Testis (tissue), 2 donors: ENCODE measurements at regions not wholly inside any gene's neighbourhood (a gene's known extent, or its start where the extent isn't known, plus 50 kb on each side); places are given as distances from the start of the nearest gene placed in this dataset.

ENCODE experiments used
- DNase-seq: peaks from one replicate; pipeline ENCODE4 v3.0.0-alpha.2; 2019
- H3K27ac ChIP-seq, 2 donors: fragments of 200-600 bp; sonication (generic); one replicate each; pipeline ENCODE4 v1.5.1; 2019
- H3K27me3 ChIP-seq: fragments of 200-600 bp; sonication (generic); one replicate; pipeline ENCODE4 v1.5.1; 2019
- H3K36me3 ChIP-seq: fragments of 200-600 bp; sonication (generic); one replicate; pipeline ENCODE4 v1.5.1; 2017; ENCODE audit warnings: low read depth; ENCODE audit errors: missing control alignments
- H3K4me1 ChIP-seq: fragments of 200-600 bp; sonication (generic); one replicate; pipeline ENCODE4 v1.5.1; 2019
- H3K4me3 ChIP-seq, 2 donors: fragments of 200-600 bp; sonication (generic); one replicate each; pipeline ENCODE4 v1.5.1; 2017 to 2019
- H3K9me3 ChIP-seq: fragments of 200-600 bp; sonication (generic); one replicate; pipeline ENCODE4 v1.5.1; 2017
- POLR2A ChIP-seq: fragments of 450-650 bp; IDR thresholded peaks from one replicate; pipeline ENCODE4 v1.6.1; 2017; ENCODE audit warnings: antibody characterized with exemption, mild to moderate bottlenecking, moderate library complexity
- WGBS, 2 donors: methylation state at CpG; one replicate each; pipeline ENCODE4 v1.1.5; 2018; 5-methylcytosine and 5-hydroxymethylcytosine counted together
- intact Hi-C: fragments of 100-400 bp; cut with DNase I; formaldehyde crosslinking; loops from one replicate; pipeline ENCODE4 v1.15.1; 2023; ENCODE audit warnings: low total_unique reads
- TF ChIP-seq, protein P1 (sequence below), 3 experiments: fragments of 450-650 bp in 2 of 3; fragments of 200-600 bp in 1 of 3; sonication (generic) in 1 of 3; IDR thresholded peaks; one replicate each; pipeline ENCODE4 v1.5.1; 2016 to 2019; ENCODE audit warnings: antibody characterized with exemption in 3 of 3, mild to moderate bottlenecking in 2 of 3, moderate library complexity in 1 of 3

DNA sequence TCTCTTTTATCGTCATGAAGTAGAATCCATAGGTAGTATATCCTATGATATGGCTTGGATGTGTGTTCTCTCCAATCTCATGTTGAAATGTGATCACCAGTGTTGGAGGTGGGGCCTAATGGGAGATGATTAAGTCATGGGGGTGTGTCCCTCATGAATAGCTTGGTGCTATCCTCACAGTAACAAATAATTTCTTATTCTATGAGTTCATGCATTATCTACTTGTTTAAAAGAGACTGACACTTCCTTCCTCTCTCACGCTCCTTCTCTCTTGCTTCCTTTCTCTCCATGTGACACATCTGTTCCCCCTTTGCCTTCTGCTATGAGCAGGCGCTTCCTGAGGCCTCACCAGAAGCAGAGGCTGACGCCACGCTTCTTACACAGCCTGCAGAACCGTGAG, 165.6 kb downstream of the MREG start:
- H3K4me3 ChIP-seq, result no peak overlapping the region
- intact Hi-C loops, result no loop called here
- WGBS, 2 donors, result 90 to 91% methylated on average over 6 of the region's 6 CpGs
- TF ChIP-seq, protein P1, sequence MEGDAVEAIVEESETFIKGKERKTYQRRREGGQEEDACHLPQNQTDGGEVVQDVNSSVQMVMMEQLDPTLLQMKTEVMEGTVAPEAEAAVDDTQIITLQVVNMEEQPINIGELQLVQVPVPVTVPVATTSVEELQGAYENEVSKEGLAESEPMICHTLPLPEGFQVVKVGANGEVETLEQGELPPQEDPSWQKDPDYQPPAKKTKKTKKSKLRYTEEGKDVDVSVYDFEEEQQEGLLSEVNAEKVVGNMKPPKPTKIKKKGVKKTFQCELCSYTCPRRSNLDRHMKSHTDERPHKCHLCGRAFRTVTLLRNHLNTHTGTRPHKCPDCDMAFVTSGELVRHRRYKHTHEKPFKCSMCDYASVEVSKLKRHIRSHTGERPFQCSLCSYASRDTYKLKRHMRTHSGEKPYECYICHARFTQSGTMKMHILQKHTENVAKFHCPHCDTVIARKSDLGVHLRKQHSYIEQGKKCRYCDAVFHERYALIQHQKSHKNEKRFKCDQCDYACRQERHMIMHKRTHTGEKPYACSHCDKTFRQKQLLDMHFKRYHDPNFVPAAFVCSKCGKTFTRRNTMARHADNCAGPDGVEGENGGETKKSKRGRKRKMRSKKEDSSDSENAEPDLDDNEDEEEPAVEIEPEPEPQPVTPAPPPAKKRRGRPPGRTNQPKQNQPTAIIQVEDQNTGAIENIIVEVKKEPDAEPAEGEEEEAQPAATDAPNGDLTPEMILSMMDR (IDR thresholded peaks at IDR 0.05), result no peak
- TF ChIP-seq POLR2A, result no peak
- H3K4me1 ChIP-seq, result peaks cover 9% of the 10 kb centered on the region
- H3K36me3 ChIP-seq, result no peaks in the 10 kb centered on the region
- no peaks in the 10 kb centered on the region for H3K9me3 ChIP-seq
- no peak for DNase-seq
- H3K27me3 ChIP-seq, result no peaks in the 10 kb centered on the region
- H3K27ac ChIP-seq, result no peak overlapping the region

DNA sequence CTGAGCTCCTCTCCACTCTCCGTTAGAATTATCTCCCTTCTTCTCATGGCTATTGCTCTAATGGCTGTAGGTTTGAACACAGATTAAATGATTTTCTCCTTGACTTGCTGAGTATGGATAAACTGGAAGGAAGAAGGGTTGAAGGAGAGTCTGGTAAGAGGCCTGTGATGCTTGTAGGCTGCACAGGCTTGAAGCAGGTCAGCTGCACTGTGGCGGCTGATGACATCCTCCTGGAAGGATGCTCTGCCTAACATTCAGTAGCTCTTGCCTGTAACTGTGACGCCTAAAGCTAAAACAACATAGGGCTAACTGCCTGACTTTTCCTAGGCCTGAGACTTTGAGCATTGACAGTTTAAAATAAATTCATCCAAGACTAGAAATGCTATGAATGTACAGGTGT, 166.3 kb downstream of the MREG start:
- Histone ChIP-seq H3K36me3 (no peaks in the 10 kb centered on the region), H3K4me3 (no peak overlapping the region), H3K4me1 (peaks cover 9% of the 10 kb centered on the region), H3K9me3 (no peaks in the 10 kb centered on the region), H3K27me3 (no peaks in the 10 kb centered on the region), H3K27ac (no peak overlapping the region)
- DNase-seq, result no peak
- WGBS, 2 donors, result 90 to 95% methylated on average over 3 of the region's 3 CpGs
- TF ChIP-seq, protein P1 (IDR thresholded peaks at IDR 0.05), result no peak
- no peak for TF ChIP-seq POLR2A
- intact Hi-C loops, result no loop called here

DNA sequence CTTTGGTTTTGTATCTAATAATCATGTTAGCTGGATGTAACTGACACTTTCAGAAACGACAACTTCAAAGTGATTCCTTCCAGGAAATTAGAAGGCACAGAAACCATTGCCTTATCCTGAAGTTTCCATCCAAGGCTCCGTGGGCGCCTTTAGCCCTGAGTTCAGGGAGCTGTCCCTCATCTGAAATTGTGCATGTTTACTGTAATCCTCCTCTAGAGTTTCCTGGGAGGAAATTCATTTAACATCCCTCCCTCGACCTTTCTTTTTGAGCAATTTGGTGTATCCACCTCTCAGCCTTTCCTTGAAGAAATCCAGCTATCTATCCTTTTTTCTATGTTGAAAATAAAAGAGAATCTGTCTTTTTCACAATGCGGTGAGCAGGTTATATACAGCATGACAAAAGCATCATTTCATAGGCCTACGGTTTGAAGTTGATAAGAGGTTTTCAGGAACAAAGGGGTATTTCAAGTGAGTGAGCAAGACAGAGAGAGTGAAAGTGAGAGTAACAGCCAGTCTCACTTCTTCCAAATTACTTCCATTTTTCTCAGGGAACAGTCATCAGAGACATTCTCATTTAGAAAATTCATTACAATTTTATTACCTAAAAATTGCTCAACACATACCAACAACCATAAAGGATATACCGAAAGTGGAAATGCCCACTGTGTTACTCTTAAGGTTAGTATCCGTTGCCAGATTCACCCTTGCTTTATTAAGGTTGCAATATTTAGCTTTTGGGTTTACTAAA, 167.3 kb downstream of the MREG start:
- DNase-seq, result no peak
- TF ChIP-seq, protein P1 (IDR thresholded peaks at IDR 0.05), result no peak
- TF ChIP-seq POLR2A, result no peak
- H3K27me3 ChIP-seq, result no peaks in the 10 kb centered on the region
- H3K4me3 ChIP-seq, result no peak overlapping the region
- 72 to 75% methylated on average over 8 of the region's 8 CpGs for WGBS, 2 donors
- H3K4me1 ChIP-seq, result peaks cover 9% of the 10 kb centered on the region
- H3K36me3 ChIP-seq, result no peaks in the 10 kb centered on the region
- intact Hi-C loops, result no loop called here
- H3K9me3 ChIP-seq, result no peaks in the 10 kb centered on the region
- H3K27ac ChIP-seq, result no peak overlapping the region

DNA sequence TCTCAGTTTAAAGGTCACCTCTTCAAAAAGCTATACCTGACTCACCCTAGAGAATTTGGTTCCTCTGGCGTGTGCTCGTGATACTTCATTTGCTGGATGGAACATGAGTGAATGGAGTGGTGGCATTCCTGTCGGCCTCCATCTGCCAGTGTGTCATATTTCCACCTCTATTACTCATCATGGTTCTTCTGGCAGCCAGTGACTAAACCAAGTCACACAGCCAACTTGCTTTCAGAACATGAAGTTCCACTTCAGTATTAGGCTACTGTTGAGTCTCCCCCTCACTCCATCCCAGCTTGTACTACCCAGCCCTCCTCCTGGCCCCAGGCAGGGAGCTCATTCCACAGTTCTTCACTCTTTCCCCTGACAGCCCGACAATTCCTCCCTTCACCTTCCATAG, 169.8 kb downstream of the MREG start:
- Histone ChIP-seq H3K27me3 (no peaks in the 10 kb centered on the region), H3K36me3 (no peaks in the 10 kb centered on the region), H3K27ac (no peak overlapping the region), H3K4me1 (no peaks in the 10 kb centered on the region), H3K9me3 (no peaks in the 10 kb centered on the region), H3K4me3 (no peak overlapping the region)
- TF ChIP-seq, protein P1 (IDR thresholded peaks at IDR 0.05), result no peak
- TF ChIP-seq POLR2A, result no peak
- WGBS, 2 donors, result 75 to 88% methylated on average over 4 of the region's 4 CpGs
- intact Hi-C loops, result no loop called here
- DNase-seq, result no peak

DNA sequence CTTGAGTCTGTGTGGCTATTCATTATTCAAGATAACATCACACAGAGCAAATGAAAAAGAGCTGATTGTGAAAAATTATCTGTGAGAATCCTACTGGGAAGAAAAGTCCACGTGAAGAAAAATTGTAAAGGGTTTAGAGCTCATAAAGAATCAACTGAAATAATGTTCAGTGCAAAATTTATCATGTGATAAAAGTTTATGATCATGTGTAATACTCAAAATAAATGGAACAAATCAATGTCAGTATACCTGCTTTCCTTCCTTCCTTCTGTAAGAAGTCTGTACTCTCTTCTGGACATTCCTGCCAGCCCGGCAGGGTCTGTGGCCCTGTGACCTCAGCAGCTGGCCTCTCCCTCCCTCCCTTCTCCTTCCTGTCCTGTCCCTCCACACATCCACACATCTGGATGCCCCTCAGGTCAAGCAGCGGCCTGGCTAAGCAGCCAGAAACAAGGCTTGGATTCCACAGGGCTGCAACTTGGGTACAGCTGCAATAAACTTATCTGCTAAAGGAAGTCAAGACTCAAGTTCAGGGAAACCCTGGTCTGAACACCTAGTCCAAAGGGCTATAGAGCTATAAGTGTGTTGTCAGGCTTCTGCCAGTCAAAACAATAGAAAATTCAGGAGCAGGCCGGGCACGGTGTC, 172.1 kb downstream of the MREG start:
- DNase-seq, result no peak
- WGBS, 2 donors, result 66 to 74% methylated on average over 5 of the region's 5 CpGs
- no peak for TF ChIP-seq POLR2A
- TF ChIP-seq, protein P1 (IDR thresholded peaks at IDR 0.05), result no peak
- intact Hi-C loops, result no loop called here
- Histone ChIP-seq H3K27ac (no peak overlapping the region), H3K36me3 (no peaks in the 10 kb centered on the region), H3K9me3 (no peaks in the 10 kb centered on the region), H3K27me3 (no peaks in the 10 kb centered on the region), H3K4me1 (no peaks in the 10 kb centered on the region), H3K4me3 (no peak overlapping the region)
